Glomerular visceral epithelial cell (primary cell): ENCODE measurements at regions not wholly inside any gene's neighbourhood (a gene's known extent, or its start where the extent isn't known, plus 50 kb on each side); places are given as distances from the start of the nearest gene placed in this dataset.
"Not testable (repeated sequence)": the region's sequence is repeated elsewhere in the genome, so short reads cannot be mapped to it uniquely, and the experiment has no call there.

Source experiments
- DNase-seq: peaks from one replicate; pipeline ENCODE4 v3.0.0-alpha.2; 2016; ENCODE audit errors: extremely low spot score

- no peak for DNase-seq
Measured at GRCh38 chr14:104304451-104305351, 166.3 kb downstream of the KIF26A start.

- no peak for DNase-seq
Measured at GRCh38 chr14:104305511-104306449, 167.4 kb downstream of the KIF26A start.

- no peak for DNase-seq
Measured at GRCh38 chr14:104306450-104307040, 168.2 kb downstream of the KIF26A start.

GRCh38 chr14:104307246-104307626 is 168.8 kb downstream of the KIF26A start:
- DNase-seq, result no peak

GRCh38 chr14:104307627-104308401 is 169.4 kb downstream of the KIF26A start:
- DNase-seq, result no peak

- not testable (repeated sequence) for DNase-seq
Measured at GRCh38 chr14:104308534-104308933, 170.1 kb downstream of the KIF26A start.

- no peak for DNase-seq
Measured at GRCh38 chr14:104309657-104310369, 171.4 kb downstream of the KIF26A start.

GRCh38 chr14:104311358-104311757 is 173.0 kb downstream of the KIF26A start:
- DNase-seq, result no peak

- no peak for DNase-seq
Measured at GRCh38 chr14:104313674-104314073, 175.3 kb downstream of the KIF26A start.

GRCh38 chr14:104314251-104314941 is 176.0 kb downstream of the KIF26A start:
- DNase-seq, result no peak

- no peak for DNase-seq
Measured at GRCh38 chr14:104315169-104315568, 176.8 kb downstream of the KIF26A start.

GRCh38 chr14:104315625-104316024 is 177.2 kb downstream of the KIF26A start:
- no peak for DNase-seq

- no peak for DNase-seq
Measured at GRCh38 chr14:104316121-104316722, 177.8 kb downstream of the KIF26A start.

- no peak for DNase-seq
Measured at GRCh38 chr14:104316723-104317491, 178.5 kb downstream of the KIF26A start.

GRCh38 chr14:104317492-104317805 is 179.1 kb downstream of the KIF26A start:
- no peak for DNase-seq

- no peak for DNase-seq
Measured at GRCh38 chr14:104317975-104318557, 179.7 kb downstream of the KIF26A start.

- DNase-seq, result no peak
Measured at GRCh38 chr14:104318558-104319490, 180.4 kb downstream of the KIF26A start.
